ENCODE measurements at regions not wholly inside any gene's neighbourhood (a gene's known extent, or its start where the extent isn't known, plus 50 kb on each side); places are given as distances from the start of the nearest gene placed in this dataset.

GRCh38 chr6:91029211-91029610 is 442.3 kb upstream of the MAP3K7 start:
- no peak for TF ChIP-seq POLR2A (IDR thresholded peaks at IDR 0.05)
- TF ChIP-seq, protein P1, sequence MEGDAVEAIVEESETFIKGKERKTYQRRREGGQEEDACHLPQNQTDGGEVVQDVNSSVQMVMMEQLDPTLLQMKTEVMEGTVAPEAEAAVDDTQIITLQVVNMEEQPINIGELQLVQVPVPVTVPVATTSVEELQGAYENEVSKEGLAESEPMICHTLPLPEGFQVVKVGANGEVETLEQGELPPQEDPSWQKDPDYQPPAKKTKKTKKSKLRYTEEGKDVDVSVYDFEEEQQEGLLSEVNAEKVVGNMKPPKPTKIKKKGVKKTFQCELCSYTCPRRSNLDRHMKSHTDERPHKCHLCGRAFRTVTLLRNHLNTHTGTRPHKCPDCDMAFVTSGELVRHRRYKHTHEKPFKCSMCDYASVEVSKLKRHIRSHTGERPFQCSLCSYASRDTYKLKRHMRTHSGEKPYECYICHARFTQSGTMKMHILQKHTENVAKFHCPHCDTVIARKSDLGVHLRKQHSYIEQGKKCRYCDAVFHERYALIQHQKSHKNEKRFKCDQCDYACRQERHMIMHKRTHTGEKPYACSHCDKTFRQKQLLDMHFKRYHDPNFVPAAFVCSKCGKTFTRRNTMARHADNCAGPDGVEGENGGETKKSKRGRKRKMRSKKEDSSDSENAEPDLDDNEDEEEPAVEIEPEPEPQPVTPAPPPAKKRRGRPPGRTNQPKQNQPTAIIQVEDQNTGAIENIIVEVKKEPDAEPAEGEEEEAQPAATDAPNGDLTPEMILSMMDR (IDR thresholded peaks at IDR 0.05), result no peak
